Activated CD4-positive, alpha-beta memory T cell treated with anti-CD3 and anti-CD28 coated beads for 36 hours (primary cell): ENCODE measurements at regions not wholly inside any gene's neighbourhood (a gene's known extent, or its start where the extent isn't known, plus 50 kb on each side); places are given as distances from the start of the nearest gene placed in this dataset.

Source experiments
- CTCF ChIA-PET: fragments of 350-600 bp; sonication (Branson Sonifier 250); formaldehyde crosslinking; loops from one replicate; lab custom pipeline; 2021; ENCODE audit warnings: antibody characterized with exemption, inconsistent platforms; lab: Charles Lee
- POLR2A ChIA-PET: fragments of 350-600 bp; sonication (Branson Sonifier 250); formaldehyde crosslinking; loops from one replicate; lab custom pipeline; 2021; ENCODE audit warnings: antibody characterized with exemption; lab: Charles Lee
- DNase-seq: peaks from one replicate; pipeline ENCODE4 v3.0.0-alpha.2; 2020
- H3K27ac Mint-ChIP-seq: one replicate; pipeline ENCODE4 v1.8.0; 2021; ENCODE audit warnings: mixed read lengths
- H3K27me3 Mint-ChIP-seq: one replicate; pipeline ENCODE4 v1.8.0; 2021; ENCODE audit warnings: mixed read lengths
- H3K36me3 Mint-ChIP-seq: one replicate; pipeline ENCODE4 v1.8.0; 2021; ENCODE audit warnings: mixed read lengths
- H3K4me1 Mint-ChIP-seq: one replicate; pipeline ENCODE4 v1.8.0; 2021; ENCODE audit warnings: low read depth, mixed read lengths
- H3K4me3 Mint-ChIP-seq: one replicate; pipeline ENCODE4 v1.8.0; 2021; ENCODE audit warnings: mild to moderate bottlenecking, mixed read lengths
- H3K9me3 Mint-ChIP-seq: one replicate; pipeline ENCODE4 v1.8.0; 2021; ENCODE audit warnings: mixed read lengths
- intact Hi-C: fragments of 100-400 bp; cut with micrococcal nuclease; formaldehyde crosslinking; loops from one replicate; pipeline ENCODE4 v1.15.1; 2023

DNA sequence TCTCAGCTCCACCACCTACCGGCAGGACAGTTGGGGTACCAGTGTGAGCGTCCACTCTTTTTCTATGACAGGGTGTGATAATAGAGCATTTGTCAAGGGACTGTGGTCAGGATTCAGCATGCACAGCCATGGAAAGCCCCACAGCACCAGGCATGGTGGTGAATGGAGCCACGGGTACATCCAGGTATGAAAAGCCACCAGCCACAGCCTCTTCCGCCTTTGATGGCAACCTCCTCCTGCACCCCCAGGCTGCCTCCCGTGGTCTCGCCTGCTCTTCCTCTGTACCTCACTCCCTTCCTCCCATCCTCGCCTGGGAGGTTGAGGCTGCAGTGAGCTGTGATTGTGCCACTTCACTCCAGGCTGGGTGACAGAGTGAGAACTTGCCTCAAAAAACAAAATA, 90.2 kb upstream of the CHST15 start:
- Mint-ChIP-seq H3K36me3 (no peaks in the 10 kb centered on the region), H3K4me3 (no peak overlapping the region), H3K27me3 (peaks cover 7% of the 10 kb centered on the region), H3K27ac (no peak overlapping the region), H3K9me3 (no peaks in the 10 kb centered on the region), H3K4me1 (peaks cover 11% of the 10 kb centered on the region)
- intact Hi-C loops, result no loop called here
- no peak for DNase-seq
- ChIA-PET POLR2A (no interaction called here), CTCF (no interaction called here)

DNA sequence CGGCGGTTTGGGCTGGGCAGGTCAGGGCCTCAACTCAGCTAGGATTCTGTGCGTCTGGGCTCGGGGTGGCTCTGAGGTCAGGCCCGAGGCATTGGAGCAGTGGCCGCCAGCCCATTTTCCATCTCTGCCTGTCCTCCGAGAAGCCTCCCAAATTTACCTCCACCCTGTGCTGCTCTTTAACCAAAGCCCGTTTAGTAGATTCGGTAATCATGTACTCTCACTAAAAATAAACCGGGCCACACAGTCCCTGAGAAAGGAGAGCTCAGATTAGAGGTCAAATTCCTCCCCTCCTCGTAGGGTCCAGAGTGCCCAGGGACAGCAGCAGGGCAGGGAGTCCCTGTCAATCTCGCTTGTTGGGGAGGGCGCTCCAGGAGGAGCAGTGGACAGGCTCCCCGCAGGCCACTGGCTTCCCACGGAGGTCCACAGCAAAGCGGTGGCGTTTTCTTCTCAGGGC, 88.7 kb upstream of the CHST15 start:
- no peaks in the 10 kb centered on the region for H3K9me3 Mint-ChIP-seq
- H3K27me3 Mint-ChIP-seq, result peaks cover 7% of the 10 kb centered on the region
- intact Hi-C loops, result no loop called here
- POLR2A ChIA-PET, result no interaction called here
- CTCF ChIA-PET, result no interaction called here
- DNase-seq, result no peak
- peaks cover 11% of the 10 kb centered on the region for H3K4me1 Mint-ChIP-seq
- no peaks in the 10 kb centered on the region for H3K36me3 Mint-ChIP-seq
- H3K27ac Mint-ChIP-seq, result no peak overlapping the region
- H3K4me3 Mint-ChIP-seq, result no peak overlapping the region

DNA sequence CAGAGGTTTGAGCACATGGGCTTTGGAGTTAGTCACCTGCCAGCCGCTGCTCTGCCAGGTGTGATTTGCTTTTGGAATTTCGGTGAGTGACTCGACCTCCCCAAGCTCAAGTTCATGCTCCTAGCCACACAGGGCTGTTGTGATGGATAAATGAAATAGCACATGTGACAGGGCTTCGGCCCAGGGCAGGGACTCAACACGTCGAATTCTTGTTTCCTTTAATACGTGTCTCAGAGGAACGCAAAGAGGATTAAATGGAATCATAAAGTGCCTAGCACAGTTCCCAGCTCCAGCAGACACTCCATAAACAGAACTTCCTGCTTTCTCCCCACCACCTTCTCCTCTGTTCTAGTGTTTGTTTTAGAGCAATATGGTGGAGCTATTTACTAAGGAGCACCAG, 88.3 kb upstream of the CHST15 start:
- ChIA-PET POLR2A (no interaction called here), CTCF (no interaction called here)
- H3K27me3 Mint-ChIP-seq, result peaks cover 10% of the 10 kb centered on the region
- H3K9me3 Mint-ChIP-seq, result no peaks in the 10 kb centered on the region
- H3K4me3 Mint-ChIP-seq, result no peak overlapping the region
- H3K4me1 Mint-ChIP-seq, result peaks cover 11% of the 10 kb centered on the region
- intact Hi-C loops, result no loop called here
- no peak for DNase-seq
- no peak overlapping the region for H3K27ac Mint-ChIP-seq
- H3K36me3 Mint-ChIP-seq, result no peaks in the 10 kb centered on the region

GRCh38 chr10:124180947-124181549, 87.7 kb upstream of the CHST15 start:
- DNase-seq, result no peak
- CTCF ChIA-PET, result interaction anchor here (0.9 kb wide), 1 partner anchor 208 kb away, joined by 3 read pairs; no protein-coding TSS in a partner anchor
- intact Hi-C loops, result no loop called here
- H3K9me3 Mint-ChIP-seq, result no peaks in the 10 kb centered on the region
- POLR2A ChIA-PET, result no interaction called here
- peaks cover 11% of the 10 kb centered on the region for H3K4me1 Mint-ChIP-seq
- H3K27me3 Mint-ChIP-seq, result peaks cover 10% of the 10 kb centered on the region
- no peaks in the 10 kb centered on the region for H3K36me3 Mint-ChIP-seq
- no peak overlapping the region for H3K27ac Mint-ChIP-seq
- no peak overlapping the region for H3K4me3 Mint-ChIP-seq

GRCh38 chr10:124180044-124180745, 86.8 kb upstream of the CHST15 start:
- POLR2A ChIA-PET, result no interaction called here
- Mint-ChIP-seq H3K27me3 (peaks cover 11% of the 10 kb centered on the region), H3K9me3 (no peaks in the 10 kb centered on the region), H3K4me1 (peaks cover 14% of the 10 kb centered on the region), H3K27ac (no peak overlapping the region), H3K36me3 (no peaks in the 10 kb centered on the region), H3K4me3 (no peak overlapping the region)
- CTCF ChIA-PET, result interaction anchor here (0.9 kb wide), 1 partner anchor 209 kb away, joined by 3 read pairs; no protein-coding TSS in a partner anchor
- intact Hi-C loops, result no loop called here
- DNase-seq, result no peak

GRCh38 chr10:124179308-124180043, 86.1 kb upstream of the CHST15 start:
- Mint-ChIP-seq H3K4me1 (peaks cover 14% of the 10 kb centered on the region), H3K9me3 (no peaks in the 10 kb centered on the region), H3K36me3 (no peaks in the 10 kb centered on the region), H3K4me3 (no peak overlapping the region), H3K27ac (no peak overlapping the region), H3K27me3 (peaks cover 11% of the 10 kb centered on the region)
- intact Hi-C loops, result no loop called here
- ChIA-PET CTCF (no interaction called here), POLR2A (no interaction called here)
- DNase-seq, result no peak

- POLR2A ChIA-PET, result no interaction called here
- Mint-ChIP-seq H3K36me3 (no peaks in the 10 kb centered on the region), H3K4me1 (peaks cover 14% of the 10 kb centered on the region), H3K27ac (no peak overlapping the region), H3K9me3 (no peaks in the 10 kb centered on the region), H3K4me3 (no peak overlapping the region), H3K27me3 (peaks cover 9% of the 10 kb centered on the region)
- intact Hi-C loops, result no loop called here
- CTCF ChIA-PET, result no interaction called here
- DNase-seq, result no peak
Measured at GRCh38 chr10:124177180-124177518, 83.8 kb upstream of the CHST15 start.

- H3K36me3 Mint-ChIP-seq, result no peaks in the 10 kb centered on the region
- intact Hi-C loops, result no loop called here
- H3K27ac Mint-ChIP-seq, result no peak overlapping the region
- CTCF ChIA-PET, result no interaction called here
- no peak for DNase-seq
- peaks cover 9% of the 10 kb centered on the region for H3K27me3 Mint-ChIP-seq
- POLR2A ChIA-PET, result no interaction called here
- peaks cover 14% of the 10 kb centered on the region for H3K4me1 Mint-ChIP-seq
- no peaks in the 10 kb centered on the region for H3K9me3 Mint-ChIP-seq
- no peak overlapping the region for H3K4me3 Mint-ChIP-seq
Measured at GRCh38 chr10:124176349-124177179, 83.2 kb upstream of the CHST15 start.

DNA sequence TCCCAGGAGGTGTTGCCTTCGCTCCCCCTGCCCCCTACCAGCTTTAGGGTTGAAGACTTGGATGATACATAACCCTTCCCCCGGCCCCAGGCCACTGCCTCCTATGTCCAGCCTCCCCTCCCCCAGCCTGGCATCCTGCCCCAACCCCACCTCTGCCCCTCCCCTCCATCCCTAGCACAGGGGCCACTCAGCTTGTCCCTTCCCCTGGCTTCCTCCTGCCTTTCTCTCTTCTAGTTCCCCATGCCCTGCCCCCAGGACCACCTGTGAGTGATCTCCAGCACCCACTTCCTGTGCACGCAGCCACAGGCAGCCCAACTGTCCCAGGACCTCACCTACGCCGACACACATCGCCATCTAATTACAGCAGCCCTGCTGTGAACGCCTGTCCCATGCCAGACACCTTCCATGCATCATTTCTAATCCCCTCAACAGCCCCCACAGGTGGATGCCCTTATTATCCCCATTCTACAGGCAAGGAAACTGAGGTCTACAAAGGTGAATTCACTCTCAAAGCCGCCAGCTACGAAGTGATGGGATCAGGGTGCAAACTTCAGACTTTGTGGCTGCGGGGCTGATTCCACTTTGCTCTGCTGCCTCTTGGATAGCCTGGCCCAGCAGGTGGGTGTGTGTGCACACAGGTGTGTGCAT, 82.4 kb upstream of the CHST15 start:
- ChIA-PET POLR2A (no interaction called here), CTCF (no interaction called here)
- H3K4me3 Mint-ChIP-seq, result no peak overlapping the region
- intact Hi-C loops, result no loop called here
- H3K36me3 Mint-ChIP-seq, result no peaks in the 10 kb centered on the region
- peaks cover 9% of the 10 kb centered on the region for H3K27me3 Mint-ChIP-seq
- peaks cover 6% of the 10 kb centered on the region for H3K4me1 Mint-ChIP-seq
- DNase-seq, result no peak
- no peak overlapping the region for H3K27ac Mint-ChIP-seq
- H3K9me3 Mint-ChIP-seq, result no peaks in the 10 kb centered on the region

GRCh38 chr10:124174673-124175645, 81.6 kb upstream of the CHST15 start:
- Mint-ChIP-seq H3K27me3 (peaks cover 9% of the 10 kb centered on the region), H3K9me3 (no peaks in the 10 kb centered on the region), H3K4me1 (peaks cover 3% of the 10 kb centered on the region), H3K27ac (no peak overlapping the region), H3K4me3 (no peak overlapping the region), H3K36me3 (no peaks in the 10 kb centered on the region)
- DNase-seq, result no peak
- CTCF ChIA-PET, result no interaction called here
- intact Hi-C loops, result no loop called here
- POLR2A ChIA-PET, result no interaction called here

DNA sequence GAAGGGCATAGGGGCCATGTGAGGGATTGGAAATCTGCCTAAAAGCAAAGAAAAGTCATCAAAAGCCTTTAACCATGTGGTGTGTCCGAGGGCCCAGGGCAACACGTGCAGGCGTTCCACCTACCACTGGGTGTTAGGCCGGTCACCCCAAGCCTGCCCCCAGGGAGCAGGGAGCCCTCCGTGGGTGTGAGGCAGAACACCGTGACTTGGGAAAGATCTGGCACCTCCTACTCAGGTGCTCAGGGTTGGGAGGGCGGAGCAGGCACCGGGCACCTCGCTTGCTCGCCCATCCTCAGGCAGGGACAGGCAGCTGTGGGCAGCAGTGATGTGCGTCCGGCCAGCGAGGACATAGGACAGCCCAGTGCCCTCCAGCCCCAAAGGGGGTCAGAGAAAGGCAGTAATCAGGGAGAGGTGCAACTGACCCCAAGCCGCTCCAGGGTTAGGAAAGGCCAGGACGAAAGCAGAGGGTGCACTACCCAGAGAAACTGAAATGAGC, 80.7 kb upstream of the CHST15 start:
- DNase-seq, result no peak
- CTCF ChIA-PET, result no interaction called here
- Mint-ChIP-seq H3K4me3 (no peak overlapping the region), H3K36me3 (no peaks in the 10 kb centered on the region), H3K9me3 (no peaks in the 10 kb centered on the region), H3K27ac (no peak overlapping the region), H3K27me3 (peaks cover 9% of the 10 kb centered on the region), H3K4me1 (peaks cover 3% of the 10 kb centered on the region)
- intact Hi-C loops, result no loop called here
- POLR2A ChIA-PET, result no interaction called here
